NT2/D1 (cell line): ENCODE measurements at regions not wholly inside any gene's neighbourhood (a gene's known extent, or its start where the extent isn't known, plus 50 kb on each side); places are given as distances from the start of the nearest gene placed in this dataset.

Experiments
- SUZ12 ChIP-seq: IDR thresholded peaks from 2 replicates; pipeline ENCODE4 v1.6.1; 2011; ENCODE audit not compliant: insufficient read length, insufficient read depth; ENCODE audit errors: extremely low read depth
- YY1 ChIP-seq: IDR thresholded peaks from 2 replicates; pipeline ENCODE4 v1.6.1; 2011; ENCODE audit not compliant: insufficient read length, insufficient read depth

- TF ChIP-seq SUZ12 = no peak
- no peak for TF ChIP-seq YY1
Observed at GRCh38 chr11:71083105-71083504, 169.3 kb downstream of the SHANK2 start.
